ENCODE measurements at regions not wholly inside any gene's neighbourhood (a gene's known extent, or its start where the extent isn't known, plus 50 kb on each side); places are given as distances from the start of the nearest gene placed in this dataset.

- Histone ChIP-seq H3K4me3 (no peak overlapping the region), H3K36me3 (ENCODE audit: low read depth) (no peaks in the 10 kb centered on the region), H4K20me1 (ENCODE audit: insufficient read depth) (no peaks in the 10 kb centered on the region), H3K9me3 (ENCODE audit: insufficient read depth, low read depth) (peaks cover 5% of the 10 kb centered on the region; the same call in 1 of the 2 replicates), H3K27ac (no peak overlapping the region), H3K4me2 (no peak overlapping the region), H3K4me1 (replicated peaks; ENCODE audit: insufficient read depth) (no peaks in the 10 kb centered on the region), H3K79me2 (ENCODE audit: low read depth) (no peaks in the 10 kb centered on the region), H3K9me2 (ENCODE audit: insufficient read depth) (no peaks in the 10 kb centered on the region), H3F3A (ENCODE audit: insufficient read depth, low read depth) (no peaks in the 10 kb centered on the region), H2AFZ (no peak overlapping the region), H3K27me3 (ENCODE audit: insufficient read depth, low read depth) (no peaks in the 10 kb centered on the region)
- TF ChIP-seq EZH2 (IDR thresholded peaks at IDR 0.05; ENCODE audit: low read depth): no peak
- TF ChIP-seq, protein P1, sequence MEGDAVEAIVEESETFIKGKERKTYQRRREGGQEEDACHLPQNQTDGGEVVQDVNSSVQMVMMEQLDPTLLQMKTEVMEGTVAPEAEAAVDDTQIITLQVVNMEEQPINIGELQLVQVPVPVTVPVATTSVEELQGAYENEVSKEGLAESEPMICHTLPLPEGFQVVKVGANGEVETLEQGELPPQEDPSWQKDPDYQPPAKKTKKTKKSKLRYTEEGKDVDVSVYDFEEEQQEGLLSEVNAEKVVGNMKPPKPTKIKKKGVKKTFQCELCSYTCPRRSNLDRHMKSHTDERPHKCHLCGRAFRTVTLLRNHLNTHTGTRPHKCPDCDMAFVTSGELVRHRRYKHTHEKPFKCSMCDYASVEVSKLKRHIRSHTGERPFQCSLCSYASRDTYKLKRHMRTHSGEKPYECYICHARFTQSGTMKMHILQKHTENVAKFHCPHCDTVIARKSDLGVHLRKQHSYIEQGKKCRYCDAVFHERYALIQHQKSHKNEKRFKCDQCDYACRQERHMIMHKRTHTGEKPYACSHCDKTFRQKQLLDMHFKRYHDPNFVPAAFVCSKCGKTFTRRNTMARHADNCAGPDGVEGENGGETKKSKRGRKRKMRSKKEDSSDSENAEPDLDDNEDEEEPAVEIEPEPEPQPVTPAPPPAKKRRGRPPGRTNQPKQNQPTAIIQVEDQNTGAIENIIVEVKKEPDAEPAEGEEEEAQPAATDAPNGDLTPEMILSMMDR (conservative IDR thresholded peaks at IDR 0.05): no peak
- ChIA-PET POLR2A (ENCODE audit: unreplicated experiment) (no interaction called here), CTCF (no interaction called here)
- no peak for DNase-seq
- intact Hi-C loops (cut with micrococcal nuclease; ENCODE audit: unreplicated experiment): no loop called here
- BruUV-seq (replicated peaks): no TSS peak
Measured at GRCh38 chr14:61120576-61120975, 139.5 kb downstream of the SLC38A6 start.

- H3F3A ChIP-seq (ENCODE audit: insufficient read depth, low read depth): no peaks in the 10 kb centered on the region
- BruUV-seq (replicated peaks): no TSS peak
- POLR2A ChIA-PET (ENCODE audit: unreplicated experiment): no interaction called here
- TF ChIP-seq, protein P1 (conservative IDR thresholded peaks at IDR 0.05): no peak
- no peak for TF ChIP-seq EZH2 (IDR thresholded peaks at IDR 0.05; ENCODE audit: low read depth)
- CTCF ChIA-PET: no interaction called here
- H3K27me3 ChIP-seq (ENCODE audit: insufficient read depth, low read depth): no peaks in the 10 kb centered on the region
- H3K4me2 ChIP-seq: no peak overlapping the region
- DNase-seq: no peak
- H4K20me1 ChIP-seq (ENCODE audit: insufficient read depth): no peaks in the 10 kb centered on the region
- no peak overlapping the region for H2AFZ ChIP-seq
- no peaks in the 10 kb centered on the region for H3K4me1 ChIP-seq (replicated peaks; ENCODE audit: insufficient read depth)
- H3K4me3 ChIP-seq: no peak overlapping the region
- H3K79me2 ChIP-seq (ENCODE audit: low read depth): no peaks in the 10 kb centered on the region
- intact Hi-C loops (cut with micrococcal nuclease; ENCODE audit: unreplicated experiment): no loop called here
- H3K27ac ChIP-seq: no peak overlapping the region
- peaks cover 13% of the 10 kb centered on the region for H3K9me3 ChIP-seq (ENCODE audit: insufficient read depth, low read depth)
- H3K9me2 ChIP-seq (ENCODE audit: insufficient read depth): no peaks in the 10 kb centered on the region
- no peaks in the 10 kb centered on the region for H3K36me3 ChIP-seq (ENCODE audit: low read depth)
Measured at GRCh38 chr14:61119006-61119405, 138.0 kb downstream of the SLC38A6 start.

GRCh38 chr14:61116369-61116768 is 135.3 kb downstream of the SLC38A6 start:
- ChIA-PET CTCF (no interaction called here), POLR2A (ENCODE audit: unreplicated experiment) (no interaction called here)
- H2AFZ ChIP-seq: no peak overlapping the region
- no peaks in the 10 kb centered on the region for H3K36me3 ChIP-seq (ENCODE audit: low read depth)
- H4K20me1 ChIP-seq (ENCODE audit: insufficient read depth): no peaks in the 10 kb centered on the region
- H3K79me2 ChIP-seq (ENCODE audit: low read depth): no peaks in the 10 kb centered on the region
- no peaks in the 10 kb centered on the region for H3K4me1 ChIP-seq (replicated peaks; ENCODE audit: insufficient read depth)
- DNase-seq: no peak
- no peaks in the 10 kb centered on the region for H3K27me3 ChIP-seq (ENCODE audit: insufficient read depth, low read depth)
- no TSS peak for BruUV-seq (replicated peaks)
- no peak overlapping the region for H3K27ac ChIP-seq
- H3K9me3 ChIP-seq (ENCODE audit: insufficient read depth, low read depth): peaks cover 17% of the 10 kb centered on the region
- no peak for TF ChIP-seq EZH2 (IDR thresholded peaks at IDR 0.05; ENCODE audit: low read depth)
- TF ChIP-seq, protein P1 (conservative IDR thresholded peaks at IDR 0.05): no peak
- H3K4me2 ChIP-seq: no peak overlapping the region
- H3K9me2 ChIP-seq (ENCODE audit: insufficient read depth): no peaks in the 10 kb centered on the region
- no peak overlapping the region for H3K4me3 ChIP-seq
- intact Hi-C loops (cut with micrococcal nuclease; ENCODE audit: unreplicated experiment): no loop called here
- H3F3A ChIP-seq (ENCODE audit: insufficient read depth, low read depth): no peaks in the 10 kb centered on the region
